H4 (cell line): ENCODE measurements at regions not wholly inside any gene's neighbourhood (a gene's known extent, or its start where the extent isn't known, plus 50 kb on each side); places are given as distances from the start of the nearest gene placed in this dataset.
A peak's percentile ranks its signal among the peaks of the same experiment; 100 is the strongest.

Experiments used
- DNase-seq: peaks from one replicate; pipeline ENCODE4 v3.0.0-alpha.2; 2015; ENCODE audit warnings: low spot score

DNA sequence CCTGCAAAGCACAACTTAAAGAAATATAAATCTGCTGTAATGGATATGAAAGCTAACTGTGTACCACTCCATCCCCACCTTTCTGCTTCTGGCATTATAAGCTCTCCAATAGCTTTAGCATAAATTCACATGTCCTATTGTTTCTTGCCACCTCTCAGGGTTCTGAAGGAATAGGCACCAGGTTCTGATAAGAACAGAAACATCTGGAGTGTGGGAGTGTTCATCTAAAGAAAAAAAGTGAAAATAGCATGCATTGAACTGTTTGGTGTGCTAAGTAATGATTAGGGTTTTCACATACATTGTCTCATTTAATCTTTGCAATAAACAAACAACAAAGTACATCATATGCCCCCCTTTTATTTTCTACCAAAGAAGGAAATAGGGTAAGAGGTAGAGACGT, 72.3 kb downstream of the FAM76B start:
- DNase-seq, result no peak

DNA sequence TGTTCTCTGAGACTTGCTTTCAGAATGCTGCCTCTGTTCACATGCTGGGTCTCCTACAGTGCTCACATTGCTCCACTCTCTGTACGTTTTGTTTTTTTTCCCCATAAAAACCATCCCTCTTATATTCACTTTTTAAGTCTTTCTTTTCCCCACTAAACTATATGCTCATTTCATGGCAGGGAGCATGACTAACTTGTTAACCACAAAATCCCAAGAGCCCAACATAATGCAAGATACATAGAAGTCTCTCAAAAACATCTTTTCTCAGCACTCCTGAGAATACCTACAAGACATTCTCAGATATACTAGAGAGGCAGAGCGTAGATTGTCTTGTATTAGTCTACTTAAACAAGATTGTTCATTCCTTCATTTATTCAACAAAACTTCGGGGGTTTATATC, 73.3 kb downstream of the FAM76B start:
- no peak for DNase-seq

DNA sequence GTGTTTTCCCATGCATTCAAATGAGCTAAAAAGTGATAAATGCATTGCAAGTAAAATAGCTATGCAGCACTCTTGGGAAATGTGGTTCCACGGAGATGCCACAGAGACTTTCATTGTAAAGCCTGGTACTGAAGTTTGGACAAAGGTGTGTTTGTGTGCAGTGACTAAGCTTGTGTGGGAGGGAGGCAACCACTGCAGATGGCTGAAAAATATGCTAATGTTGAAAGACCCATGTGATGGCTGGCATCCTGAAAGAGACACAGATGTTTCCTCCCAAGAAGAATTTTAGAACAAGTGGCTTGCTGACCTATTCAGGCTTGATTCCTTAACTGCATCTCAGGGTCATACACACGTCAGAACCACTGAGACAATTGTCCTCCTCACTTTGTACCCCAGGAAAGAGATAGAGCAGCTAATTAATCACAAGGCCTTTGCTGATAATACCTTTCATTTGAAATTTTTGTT, 73.8 kb downstream of the FAM76B start:
- DNase-seq, result peak; percentile 70

DNA sequence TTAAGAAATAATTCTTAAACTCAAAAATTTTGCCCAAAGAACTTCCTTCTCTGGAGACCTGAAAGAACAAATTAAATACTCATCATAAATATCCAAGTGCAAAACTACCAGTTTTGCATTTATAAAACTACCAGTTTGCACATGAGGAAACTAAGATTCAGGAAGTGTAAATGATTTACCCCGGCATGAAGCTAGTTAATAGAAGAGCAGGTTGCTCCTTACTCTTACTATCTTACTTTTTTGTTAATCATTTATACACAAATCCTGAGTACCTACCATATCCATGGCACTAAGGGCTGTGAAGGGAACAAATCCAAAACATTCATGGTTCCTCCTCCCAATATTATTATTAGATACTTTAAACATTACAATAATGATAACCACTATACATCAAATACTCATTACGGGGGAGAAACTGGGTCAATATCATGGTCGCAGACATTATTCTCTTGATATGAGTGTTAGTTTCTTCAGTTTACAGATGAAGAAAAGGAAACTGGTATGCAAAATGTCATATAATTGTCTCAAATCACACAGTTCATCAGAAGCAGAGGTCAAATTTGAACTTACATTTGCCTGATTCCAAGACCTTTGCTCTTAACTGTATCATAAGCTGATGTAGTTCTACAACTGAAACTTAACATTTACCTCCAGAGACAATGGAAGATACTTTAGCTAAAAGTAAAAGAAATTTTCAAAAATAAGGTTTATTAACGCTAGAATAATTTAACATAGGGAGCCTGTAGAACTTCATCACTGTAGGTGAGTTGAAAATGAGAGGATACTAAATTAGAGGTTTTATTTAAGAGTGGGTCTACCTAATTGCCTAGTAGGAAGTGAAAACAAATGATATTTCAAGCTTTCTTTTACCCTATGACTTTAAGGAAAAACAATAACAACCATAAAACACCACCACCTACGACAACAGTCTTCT, 74.5 kb downstream of the FAM76B start:
- no peak for DNase-seq

DNA sequence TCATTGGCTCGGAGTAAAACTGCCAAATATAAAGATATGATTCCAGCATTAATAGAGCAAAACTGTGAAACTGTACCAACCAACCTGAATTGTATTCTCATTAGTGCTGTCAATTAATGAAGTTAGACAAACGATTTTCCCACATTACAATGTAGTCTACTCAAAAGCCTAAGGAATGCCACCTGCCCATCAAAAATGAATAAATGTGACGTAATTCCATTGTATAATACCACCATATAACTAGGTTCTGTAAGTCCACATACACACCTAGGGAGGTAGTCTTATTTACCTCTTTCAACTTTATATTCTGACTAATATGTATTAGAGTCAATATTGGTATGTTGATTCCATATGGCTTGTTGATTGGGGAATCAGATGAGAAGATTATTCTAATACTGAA, 76.2 kb downstream of the FAM76B start:
- no peak for DNase-seq

DNA sequence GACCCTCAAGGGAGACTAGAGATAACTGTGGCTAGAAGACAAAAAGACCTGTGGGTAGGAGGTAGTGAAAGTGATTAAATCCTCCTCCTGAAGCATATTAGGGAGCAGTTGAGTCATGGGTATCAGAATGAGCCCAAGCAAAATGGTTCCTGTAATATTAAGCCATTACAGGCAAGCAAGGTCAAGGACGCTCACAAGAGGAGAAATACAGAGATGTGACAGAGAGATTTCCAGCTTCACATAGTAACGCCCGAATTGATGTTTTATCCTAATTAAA, 77.7 kb downstream of the FAM76B start:
- DNase-seq, result no peak

DNA sequence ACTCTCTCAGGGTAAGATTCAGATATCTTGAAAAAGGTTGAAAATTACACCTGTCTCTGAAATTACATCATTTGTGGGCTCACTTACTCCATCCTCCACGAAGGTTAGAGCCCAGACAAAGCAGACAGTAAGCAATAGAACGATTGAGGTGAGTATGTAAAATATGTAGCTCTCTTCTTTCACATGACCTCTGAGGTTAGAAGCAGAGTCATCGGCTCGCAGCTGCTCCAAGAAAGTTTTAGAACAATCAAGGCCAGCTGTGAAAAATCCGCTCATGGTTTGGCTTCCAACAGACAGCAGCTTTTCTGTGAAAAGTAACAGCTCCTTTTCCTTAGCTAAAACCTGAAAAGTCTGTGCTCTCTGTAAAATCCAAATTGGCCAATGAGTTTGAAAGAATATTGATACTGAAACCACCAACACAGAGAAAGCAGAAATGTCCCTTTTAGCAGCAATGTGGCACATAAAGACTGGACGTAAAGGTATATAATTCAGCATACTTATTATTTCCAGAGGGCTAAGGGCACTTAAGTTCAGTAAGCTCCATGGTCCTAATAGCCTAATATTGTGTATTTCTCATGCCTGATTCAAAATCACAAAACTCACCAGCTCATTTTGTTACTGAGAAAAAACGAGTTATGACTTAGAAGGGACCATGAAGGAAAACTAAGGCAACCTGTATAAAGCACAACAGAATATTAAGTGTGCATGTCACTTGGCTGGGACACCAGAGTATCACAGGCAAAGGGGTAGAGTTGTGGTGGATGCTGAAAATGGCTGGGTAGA, 78.2 kb downstream of the FAM76B start:
- no peak for DNase-seq

DNA sequence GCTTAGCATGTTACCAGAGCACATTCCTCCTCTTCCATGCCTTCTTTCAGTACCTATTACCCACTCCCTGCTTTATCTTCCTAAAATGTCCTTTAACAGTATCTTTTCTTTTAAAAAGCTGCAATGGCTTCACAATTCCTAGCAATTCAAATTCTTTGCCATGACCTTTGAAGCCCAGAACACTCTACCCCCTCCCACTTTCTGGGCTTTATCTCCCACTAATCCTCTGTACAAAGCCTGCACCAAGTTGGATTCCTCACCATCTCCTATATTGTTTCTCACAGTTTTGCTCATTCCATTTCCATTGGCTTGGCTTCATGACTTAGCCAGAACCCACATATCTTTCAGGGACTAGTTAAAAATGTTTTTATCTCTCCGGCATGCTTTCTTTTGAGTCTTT, 80.9 kb downstream of the FAM76B start:
- DNase-seq, result no peak

DNA sequence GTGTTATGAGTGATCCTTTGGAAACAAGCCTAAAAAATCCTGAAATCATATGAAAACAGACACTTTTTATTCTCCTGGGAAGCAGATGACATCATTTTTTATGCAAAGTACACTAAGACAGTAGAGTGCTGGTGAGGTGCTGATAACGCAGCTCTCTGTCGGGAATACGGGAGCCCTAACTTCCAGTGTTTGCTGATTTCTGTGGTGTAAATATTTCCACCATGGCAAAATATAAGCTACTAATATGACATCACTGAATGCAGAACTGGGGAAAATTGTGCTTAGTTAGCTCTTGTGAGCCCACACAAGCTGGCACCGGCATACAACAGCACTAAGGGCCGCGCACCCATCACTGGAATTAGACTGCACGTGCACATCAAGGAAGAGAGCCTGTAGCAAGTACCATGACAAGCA, 82.6 kb downstream of the FAM76B start:
- no peak for DNase-seq

DNA sequence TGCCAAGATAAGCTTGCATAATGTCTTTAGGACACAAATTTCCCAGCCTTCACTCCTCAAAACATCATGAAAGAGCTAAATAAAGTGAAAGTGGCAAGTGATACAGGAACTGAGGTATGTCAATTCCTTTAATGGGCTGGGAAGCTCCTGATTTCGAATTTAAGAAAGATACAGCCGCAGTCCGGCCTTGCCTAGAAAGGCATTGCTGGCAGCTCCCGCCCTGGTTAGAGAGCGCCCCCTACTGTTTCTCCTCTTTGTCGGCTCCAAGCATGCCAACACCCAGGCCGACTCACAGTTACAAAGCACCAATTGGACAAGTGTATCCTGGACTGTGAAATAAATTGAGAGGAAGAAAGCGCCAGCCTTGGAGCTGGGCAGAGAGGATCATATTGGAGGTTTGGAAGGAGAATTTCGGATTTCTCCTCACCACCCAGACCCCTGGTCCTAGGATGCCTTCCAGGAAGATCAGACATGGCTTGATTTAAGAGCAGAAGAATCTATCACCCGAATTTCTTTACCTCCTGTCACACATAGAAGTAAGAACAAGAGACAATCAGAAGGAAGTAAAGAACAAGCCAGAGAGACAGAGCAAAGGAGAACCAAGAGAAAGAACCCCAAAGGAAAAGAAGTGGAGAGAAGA, 84.0 kb downstream of the FAM76B start:
- DNase-seq, result peak; percentile 71

DNA sequence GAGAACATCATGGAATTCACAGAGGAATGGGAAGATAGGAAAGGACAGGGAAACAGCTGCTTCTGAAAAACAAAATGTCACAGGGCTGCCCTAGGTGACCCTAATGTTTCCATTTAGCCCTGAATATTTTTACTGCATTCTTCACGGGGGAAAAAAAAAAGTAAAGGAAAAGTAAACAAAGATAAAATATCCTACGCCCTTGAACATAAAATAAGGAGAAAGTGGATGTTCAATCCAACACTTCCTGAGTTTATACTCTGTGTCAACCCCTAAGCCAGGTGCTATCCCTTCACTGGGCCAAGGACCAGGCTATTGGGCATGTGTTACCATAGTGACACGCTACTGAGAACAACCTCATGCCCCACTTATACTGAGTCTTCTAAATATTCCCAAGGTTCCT, 84.7 kb downstream of the FAM76B start:
- no peak for DNase-seq

DNA sequence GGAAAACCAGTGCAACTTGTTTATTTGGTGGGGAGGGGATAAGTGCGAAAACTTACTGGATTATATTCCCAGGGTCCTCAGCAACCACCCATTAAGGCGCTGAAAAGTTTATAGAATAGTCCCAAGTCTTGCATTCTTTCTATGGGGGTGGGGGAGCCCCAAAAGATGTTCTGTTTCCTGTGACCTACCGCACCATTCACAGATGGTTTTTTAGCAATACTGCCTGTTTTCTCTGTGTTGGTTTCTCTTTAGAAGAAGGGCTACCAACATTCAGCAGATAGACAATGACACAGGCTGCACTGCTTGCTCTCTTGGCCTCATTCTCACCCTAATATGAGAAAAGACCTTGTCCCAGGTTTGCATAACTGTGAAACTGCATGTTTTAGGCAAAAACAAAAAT, 86.5 kb downstream of the FAM76B start:
- no peak for DNase-seq

DNA sequence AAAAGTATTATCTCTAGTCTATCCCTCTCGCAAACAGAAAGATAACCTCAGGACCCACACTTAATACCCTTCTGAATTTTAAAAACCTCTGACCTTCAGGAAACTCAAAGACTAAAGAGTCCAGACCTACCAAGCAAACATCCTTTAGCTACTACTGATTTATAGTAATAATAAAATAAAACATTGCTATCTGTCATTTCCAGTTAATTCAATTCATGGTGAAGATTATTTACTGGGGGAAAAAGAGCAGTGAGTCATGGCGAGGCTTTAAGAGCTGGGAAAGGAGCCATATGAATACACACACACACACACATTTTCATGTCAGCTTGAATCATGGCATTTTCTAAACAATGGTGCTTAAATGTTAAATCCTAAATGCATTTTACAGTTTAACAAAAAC, 87.1 kb downstream of the FAM76B start:
- peak; percentile 64 for DNase-seq

DNA sequence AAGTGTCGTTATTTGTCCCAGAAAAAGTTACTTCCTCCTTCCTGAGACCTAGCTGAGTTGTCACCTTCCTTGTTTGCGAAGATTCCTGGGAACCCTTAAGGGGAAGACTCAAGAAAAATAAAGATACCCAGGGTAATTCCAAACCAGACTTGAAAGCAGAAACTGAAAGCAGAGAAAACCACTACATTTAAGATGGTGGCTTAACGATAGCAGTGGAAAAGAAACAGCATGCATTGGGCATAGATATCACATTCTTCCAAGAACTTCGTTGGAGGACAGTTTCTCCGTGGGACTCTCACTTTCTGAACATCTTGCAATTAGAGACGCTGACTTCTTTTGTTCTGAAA, 89.1 kb downstream of the FAM76B start:
- DNase-seq, result no peak

DNA sequence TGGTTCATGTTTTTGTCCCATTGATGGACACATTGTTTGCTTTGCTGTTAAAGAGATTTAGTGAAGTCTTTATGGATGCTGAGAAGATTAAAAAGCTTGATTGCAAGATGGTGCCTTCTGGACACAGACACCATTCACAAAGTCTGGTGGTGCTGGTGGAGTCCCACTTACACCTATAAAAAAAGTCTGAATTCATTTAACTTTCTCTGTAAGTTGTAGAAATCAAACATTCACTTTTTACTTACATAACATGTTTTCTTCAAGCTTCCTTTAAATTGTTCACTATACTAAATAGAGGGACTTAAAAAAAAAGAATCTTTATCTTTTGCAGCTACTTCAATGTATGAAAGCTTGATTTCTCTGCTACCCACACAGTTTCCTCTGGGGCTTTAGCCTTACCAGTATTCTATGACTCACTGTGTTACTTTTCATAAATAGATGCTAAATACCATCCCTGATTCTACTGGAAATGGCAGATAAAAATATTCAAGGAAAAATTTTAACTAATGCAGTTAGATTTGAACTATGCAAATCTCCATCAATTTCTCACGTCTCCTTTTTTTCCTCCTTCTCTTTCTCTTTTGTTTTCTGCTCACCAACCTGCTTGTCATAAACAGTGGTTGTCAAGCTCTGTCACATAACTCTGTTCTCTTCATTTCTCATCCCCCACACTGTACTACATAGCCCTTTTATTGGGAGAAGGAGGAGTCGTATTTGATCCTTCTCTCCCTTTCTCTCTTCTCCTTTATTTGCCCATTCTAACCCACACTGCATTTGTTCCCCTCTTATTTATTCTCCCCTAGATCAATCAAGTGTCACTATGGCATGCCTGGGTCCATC, 89.7 kb downstream of the FAM76B start:
- DNase-seq, result no peak

DNA sequence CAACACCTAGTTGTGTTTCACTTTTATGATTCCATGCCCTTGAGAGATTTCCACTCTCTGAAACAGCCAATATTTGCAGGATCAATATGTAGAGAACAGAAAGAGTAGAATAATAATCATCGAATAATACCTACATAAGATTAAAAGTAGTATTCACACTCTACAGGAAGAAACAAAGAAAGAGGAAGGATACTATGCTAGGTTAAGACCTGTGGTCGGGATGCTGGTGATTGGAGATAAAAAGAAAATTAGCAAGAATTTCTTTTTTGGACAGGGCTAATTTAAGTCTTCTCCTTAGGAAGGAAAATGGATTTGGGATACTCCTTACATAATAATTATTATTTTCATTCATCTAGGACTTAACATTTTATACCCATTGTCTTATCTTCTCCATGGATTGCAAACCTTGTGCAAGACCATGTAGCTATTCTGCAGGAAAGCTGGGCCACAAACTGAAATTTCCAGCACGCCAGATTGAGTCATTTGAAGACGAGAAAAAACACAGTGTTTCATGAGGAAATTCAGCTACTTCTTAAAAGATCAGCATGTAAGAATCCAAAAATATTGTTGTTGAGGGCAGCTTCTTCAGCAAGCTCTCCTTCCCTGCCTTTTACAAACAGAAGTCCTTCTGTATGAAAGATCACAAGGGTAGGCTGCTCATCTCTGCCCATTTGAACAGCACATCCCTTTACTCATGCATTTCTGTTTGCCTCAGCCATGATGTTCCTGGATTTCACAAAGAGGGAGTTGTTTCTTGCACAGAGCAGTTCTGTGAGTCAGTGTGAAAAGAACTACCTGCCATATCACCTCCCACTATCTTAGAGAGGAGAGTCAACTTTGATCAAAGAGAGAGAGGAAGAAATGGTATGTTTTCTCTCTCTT, 90.7 kb downstream of the FAM76B start:
- no peak for DNase-seq

DNA sequence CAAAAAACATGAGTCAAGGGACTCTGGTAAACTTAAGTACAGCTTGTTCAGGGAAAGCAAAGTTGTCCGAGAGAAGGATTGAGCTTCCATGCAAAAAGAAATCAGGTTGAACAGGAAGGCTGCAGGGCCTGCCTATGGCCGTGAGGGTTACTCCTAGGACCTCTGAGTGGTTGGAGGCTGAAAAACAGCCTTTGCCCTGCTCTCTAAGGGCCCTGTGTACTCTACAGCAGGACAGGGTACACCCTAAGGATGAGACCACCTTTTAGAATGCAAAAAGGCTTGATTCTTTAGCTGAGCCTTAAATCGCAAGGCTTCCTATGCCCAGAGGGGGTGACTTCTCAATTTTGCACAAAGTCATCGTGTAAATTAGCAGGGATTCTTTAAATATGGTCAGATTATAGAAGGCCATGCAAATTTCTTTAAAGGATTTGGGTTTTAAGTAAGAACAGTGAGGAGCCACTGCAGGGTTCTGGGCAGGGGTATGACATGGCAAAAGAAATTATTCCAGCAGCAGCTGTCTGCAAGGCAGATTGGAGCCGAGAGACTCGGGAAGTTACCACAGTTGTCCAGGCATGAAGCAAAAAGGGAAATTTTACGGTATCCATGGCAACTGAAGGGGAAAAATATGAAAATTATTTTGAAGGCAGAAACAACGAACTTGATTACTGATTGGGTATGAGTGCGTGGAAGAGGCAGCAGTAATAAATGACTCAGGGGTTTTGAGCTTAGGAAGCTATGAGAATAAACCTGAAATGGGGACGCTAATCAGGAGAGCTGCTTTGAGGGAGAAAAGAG, 91.8 kb downstream of the FAM76B start:
- DNase-seq, result no peak

DNA sequence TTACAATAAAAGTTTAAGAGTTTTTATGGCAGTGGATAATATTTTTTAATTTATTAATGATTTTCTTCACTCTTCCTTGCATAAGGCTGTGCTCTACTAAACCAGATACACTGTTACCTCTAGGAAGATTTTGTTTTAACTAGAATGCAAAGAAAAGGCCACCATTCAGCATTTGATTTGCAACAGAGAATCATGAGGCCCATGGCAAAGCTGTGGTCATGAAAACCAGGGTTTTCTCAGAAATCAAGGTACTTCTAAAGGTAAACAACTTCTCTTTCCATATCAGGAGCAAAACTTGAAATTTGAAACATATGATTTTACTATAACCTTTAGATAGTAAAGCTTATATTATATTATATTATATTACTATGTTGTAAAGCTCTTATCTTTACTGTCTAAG, 94.4 kb downstream of the FAM76B start:
- DNase-seq, result no peak

DNA sequence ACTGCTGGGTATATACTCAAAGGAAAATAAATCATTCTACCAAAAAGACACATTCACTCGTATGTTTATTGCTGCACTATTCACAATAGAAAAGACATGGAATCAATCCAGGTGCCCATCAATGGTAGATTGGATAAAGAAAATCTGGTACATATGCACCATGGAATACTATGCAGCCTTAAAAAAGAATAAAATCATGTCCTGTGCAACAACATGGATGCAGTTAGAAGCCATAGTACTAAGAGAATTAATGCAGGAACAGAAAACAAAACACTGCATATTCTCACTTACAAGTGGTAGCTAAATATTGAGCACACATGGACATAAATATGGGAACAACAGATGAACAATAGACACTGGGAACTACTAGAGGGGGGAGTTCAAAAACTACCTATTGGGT, 96.3 kb downstream of the FAM76B start:
- no peak for DNase-seq
